Activated CD8-positive, alpha-beta memory T cell treated with anti-CD3 and anti-CD28 coated beads, Interleukin-2, amount 10 ng/mL, durations not matched to agents 7 days and 5 days (primary cell): ENCODE measurements at regions not wholly inside any gene's neighbourhood (a gene's known extent, or its start where the extent isn't known, plus 50 kb on each side); places are given as distances from the start of the nearest gene placed in this dataset.
"Not testable (repeated sequence)": the region's sequence is repeated elsewhere in the genome, so short reads cannot be mapped to it uniquely, and the experiment has no call there.

Source experiments
- ATAC-seq: fragments of 150-1000 bp; cut with Tn5 transposase; one replicate; pipeline ENCODE4 v1.10.0; 2021; ENCODE audit warnings: moderate library complexity
- CTCF ChIA-PET: fragments of 350-600 bp; sonication (Branson Sonifier 250); formaldehyde crosslinking; loops from one replicate; lab custom pipeline; 2021; ENCODE audit warnings: antibody characterized with exemption; lab: Charles Lee
- DNase-seq: peaks from one replicate; pipeline ENCODE4 v3.0.0-alpha.2; 2020
- H3K27ac Mint-ChIP-seq: one replicate; pipeline ENCODE4 v1.8.0; 2021; ENCODE audit warnings: mild to moderate bottlenecking, mixed read lengths
- H3K27me3 Mint-ChIP-seq: one replicate; pipeline ENCODE4 v1.8.0; 2021; ENCODE audit warnings: mixed read lengths
- H3K36me3 Mint-ChIP-seq: one replicate; pipeline ENCODE4 v1.8.0; 2021; ENCODE audit warnings: mild to moderate bottlenecking, mixed read lengths
- H3K4me1 Mint-ChIP-seq: one replicate; pipeline ENCODE4 v1.8.0; 2021; ENCODE audit warnings: mixed read lengths
- H3K4me3 Mint-ChIP-seq: one replicate; pipeline ENCODE4 v1.8.0; 2021; ENCODE audit warnings: mild to moderate bottlenecking, moderate library complexity, mixed read lengths
- H3K9me3 Mint-ChIP-seq: one replicate; pipeline ENCODE4 v1.8.0; 2022; ENCODE audit warnings: low read depth, mixed read lengths

- no peak for ATAC-seq
- no peak overlapping the region for H3K27ac Mint-ChIP-seq
- DNase-seq = no peak
- H3K36me3 Mint-ChIP-seq = no peaks in the 10 kb centered on the region
- CTCF ChIA-PET = no interaction called here
- no peaks in the 10 kb centered on the region for H3K27me3 Mint-ChIP-seq
- H3K4me3 Mint-ChIP-seq = no peak overlapping the region
- no peaks in the 10 kb centered on the region for H3K4me1 Mint-ChIP-seq
- H3K9me3 Mint-ChIP-seq = peaks cover 2% of the 10 kb centered on the region
These were observed 137.9 kb upstream of the BASP1 start for GRCh38 chr5:17079562-17079961.

GRCh38 chr5:17080361-17080760, 137.1 kb upstream of the BASP1 start:
- H3K36me3 Mint-ChIP-seq = no peaks in the 10 kb centered on the region
- H3K27ac Mint-ChIP-seq = no peak overlapping the region
- no peaks in the 10 kb centered on the region for H3K27me3 Mint-ChIP-seq
- no peaks in the 10 kb centered on the region for H3K4me1 Mint-ChIP-seq
- H3K9me3 Mint-ChIP-seq = peaks cover 2% of the 10 kb centered on the region
- CTCF ChIA-PET = no interaction called here
- DNase-seq = no peak
- no peak for ATAC-seq
- no peak overlapping the region for H3K4me3 Mint-ChIP-seq

GRCh38 chr5:17081142-17081541, 136.3 kb upstream of the BASP1 start:
- no peak for ATAC-seq

GRCh38 chr5:17083276-17083675, 134.2 kb upstream of the BASP1 start:
- H3K4me1 Mint-ChIP-seq, CTCF ChIA-PET, H3K27me3 Mint-ChIP-seq, H3K4me3 Mint-ChIP-seq, H3K36me3 Mint-ChIP-seq, ATAC-seq, H3K9me3 Mint-ChIP-seq, DNase-seq, H3K27ac Mint-ChIP-seq: not testable (repeated sequence)

More at GRCh38 chr5:17081142-17081541, 136.3 kb upstream of the BASP1 start:
- peaks cover under 1% of the 10 kb centered on the region for H3K9me3 Mint-ChIP-seq
- H3K27ac Mint-ChIP-seq = no peak overlapping the region
- H3K36me3 Mint-ChIP-seq = no peaks in the 10 kb centered on the region
- H3K27me3 Mint-ChIP-seq = no peaks in the 10 kb centered on the region
- no peak overlapping the region for H3K4me3 Mint-ChIP-seq
- DNase-seq = no peak
- CTCF ChIA-PET = no interaction called here
- H3K4me1 Mint-ChIP-seq = no peaks in the 10 kb centered on the region

- no peak for ATAC-seq
- CTCF ChIA-PET = interaction anchor here (1.1 kb wide), 1 partner anchor 17 kb away, joined by 3 read pairs; no protein-coding TSS in a partner anchor
- H3K4me3 Mint-ChIP-seq = no peak overlapping the region
- no peaks in the 10 kb centered on the region for H3K36me3 Mint-ChIP-seq
- no peak for DNase-seq
- H3K27me3 Mint-ChIP-seq = no peaks in the 10 kb centered on the region
- H3K27ac Mint-ChIP-seq = no peak overlapping the region
- H3K9me3 Mint-ChIP-seq = no peaks in the 10 kb centered on the region
- no peaks in the 10 kb centered on the region for H3K4me1 Mint-ChIP-seq
These were observed 130.4 kb upstream of the BASP1 start for GRCh38 chr5:17087035-17087434.

- Mint-ChIP-seq H3K27me3 (no peaks in the 10 kb centered on the region), H3K4me1 (no peaks in the 10 kb centered on the region), H3K4me3 (no peak overlapping the region), H3K27ac (no peak overlapping the region), H3K36me3 (no peaks in the 10 kb centered on the region), H3K9me3 (no peaks in the 10 kb centered on the region)
- no peak for ATAC-seq
- no peak for DNase-seq
- CTCF ChIA-PET = no interaction called here
These were observed 129.4 kb upstream of the BASP1 start for GRCh38 chr5:17088051-17088450.

GRCh38 chr5:17089001-17089400, 128.4 kb upstream of the BASP1 start:
- Mint-ChIP-seq H3K9me3 (no peaks in the 10 kb centered on the region), H3K27ac (no peak overlapping the region), H3K27me3 (no peaks in the 10 kb centered on the region), H3K36me3 (no peaks in the 10 kb centered on the region), H3K4me1 (no peaks in the 10 kb centered on the region), H3K4me3 (no peak overlapping the region)
- DNase-seq = no peak
- CTCF ChIA-PET = no interaction called here
- ATAC-seq = no peak

GRCh38 chr5:17089690-17090089, 127.7 kb upstream of the BASP1 start:
- CTCF ChIA-PET = interaction anchor here (0.6 kb wide), 1 partner anchor 331 kb away, joined by 3 read pairs; no protein-coding TSS in a partner anchor

GRCh38 chr5:17090839-17091238, 126.6 kb upstream of the BASP1 start:
- Mint-ChIP-seq H3K36me3 (no peaks in the 10 kb centered on the region), H3K4me3 (no peak overlapping the region), H3K9me3 (no peaks in the 10 kb centered on the region), H3K27ac (no peak overlapping the region), H3K4me1 (no peaks in the 10 kb centered on the region), H3K27me3 (no peaks in the 10 kb centered on the region)
- CTCF ChIA-PET = no interaction called here
- no peak for ATAC-seq
- DNase-seq = no peak

More at GRCh38 chr5:17089690-17090089, 127.7 kb upstream of the BASP1 start:
- H3K4me1 Mint-ChIP-seq = no peaks in the 10 kb centered on the region
- DNase-seq (no peak), ATAC-seq (no peak)
- H3K9me3 Mint-ChIP-seq = no peaks in the 10 kb centered on the region
- no peaks in the 10 kb centered on the region for H3K27me3 Mint-ChIP-seq
- H3K4me3 Mint-ChIP-seq = no peak overlapping the region
- H3K27ac Mint-ChIP-seq = no peak overlapping the region
- H3K36me3 Mint-ChIP-seq = no peaks in the 10 kb centered on the region

GRCh38 chr5:17094830-17095229, 122.6 kb upstream of the BASP1 start:
- DNase-seq = no peak
- H3K4me3 Mint-ChIP-seq = no peak overlapping the region
- no peaks in the 10 kb centered on the region for H3K4me1 Mint-ChIP-seq
- H3K36me3 Mint-ChIP-seq = no peaks in the 10 kb centered on the region
- CTCF ChIA-PET = no interaction called here
- no peaks in the 10 kb centered on the region for H3K9me3 Mint-ChIP-seq
- no peak for ATAC-seq
- H3K27ac Mint-ChIP-seq = no peak overlapping the region
- no peaks in the 10 kb centered on the region for H3K27me3 Mint-ChIP-seq

GRCh38 chr5:17096952-17097695, 120.3 kb upstream of the BASP1 start:
- no peak for ATAC-seq
- no peaks in the 10 kb centered on the region for H3K27me3 Mint-ChIP-seq
- H3K4me3 Mint-ChIP-seq = no peak overlapping the region
- no peaks in the 10 kb centered on the region for H3K4me1 Mint-ChIP-seq
- no peak for DNase-seq
- H3K9me3 Mint-ChIP-seq = no peaks in the 10 kb centered on the region
- H3K27ac Mint-ChIP-seq = no peak overlapping the region
- CTCF ChIA-PET = no interaction called here
- no peaks in the 10 kb centered on the region for H3K36me3 Mint-ChIP-seq

- Mint-ChIP-seq H3K27me3 (no peaks in the 10 kb centered on the region), H3K36me3 (no peaks in the 10 kb centered on the region), H3K4me3 (no peak overlapping the region), H3K9me3 (no peaks in the 10 kb centered on the region), H3K4me1 (no peaks in the 10 kb centered on the region), H3K27ac (no peak overlapping the region)
- DNase-seq (no peak), ATAC-seq (no peak)
- CTCF ChIA-PET = no interaction called here
These were observed 117.5 kb upstream of the BASP1 start for GRCh38 chr5:17099946-17100345.

- CTCF ChIA-PET = no interaction called here
- no peaks in the 10 kb centered on the region for H3K9me3 Mint-ChIP-seq
- ATAC-seq = no peak
- no peak overlapping the region for H3K4me3 Mint-ChIP-seq
- DNase-seq = no peak
- H3K27ac Mint-ChIP-seq = no peak overlapping the region
- no peaks in the 10 kb centered on the region for H3K27me3 Mint-ChIP-seq
- no peaks in the 10 kb centered on the region for H3K4me1 Mint-ChIP-seq
- H3K36me3 Mint-ChIP-seq = no peaks in the 10 kb centered on the region
These were observed 114.0 kb upstream of the BASP1 start for GRCh38 chr5:17103461-17103860.

- Mint-ChIP-seq H3K4me3 (no peak overlapping the region), H3K27ac (no peak overlapping the region), H3K4me1 (no peaks in the 10 kb centered on the region), H3K9me3 (no peaks in the 10 kb centered on the region), H3K36me3 (no peaks in the 10 kb centered on the region), H3K27me3 (no peaks in the 10 kb centered on the region)
- DNase-seq = no peak
- CTCF ChIA-PET = no interaction called here
- no peak for ATAC-seq
These were observed 111.5 kb upstream of the BASP1 start for GRCh38 chr5:17105744-17106418.
